H1 (cell line): ENCODE measurements at regions not wholly inside any gene's neighbourhood (a gene's known extent, or its start where the extent isn't known, plus 50 kb on each side); places are given as distances from the start of the nearest gene placed in this dataset.

ENCODE experiments used
- CTCF ChIA-PET: fragments of 300-600 bp; sonication (Branson Sonifier 250); formaldehyde crosslinking; loops from one replicate; lab custom pipeline; 2021; ENCODE audit not compliant: partially characterized antibody; lab: Charles Lee
- POLR2A ChIA-PET: fragments of 300-600 bp; sonication (Branson Sonifier 250); formaldehyde crosslinking; loops from one replicate; lab custom pipeline; 2021; ENCODE audit warnings: inconsistent platforms; ENCODE audit not compliant: partially characterized antibody; lab: Charles Lee
- DNase-seq, 2 experiments: peaks; one replicate each; pipeline versions ENCODE4 v3.0.0 to v3.0.0-alpha.2; 2010 to 2022; ENCODE audit warnings: low spot score in 2 of 2, low read depth in 1 of 2, mixed read lengths in 1 of 2
- FAIRE-seq: peaks from 2 replicates; lab custom pipeline; 2011; peaks lifted over from hg19 to GRCh38; lab: Jason Lieb, UNC
- H2AFZ ChIP-seq: 2 replicates; pipeline ENCODE4 v1.8.1; 2012; ENCODE audit warnings: low read length, inconsistent platforms
- H2AK5ac ChIP-seq: 2 replicates; pipeline ENCODE4 v1.6.1; 2013; ENCODE audit warnings: low read depth, low read length
- H2BK120ac ChIP-seq: replicated peaks from 2 replicates; pipeline ENCODE3; 2013; ENCODE audit warnings: low read depth, low read length, inconsistent platforms
- H2BK12ac ChIP-seq: 2 replicates; pipeline ENCODE4 v1.6.1; 2013; ENCODE audit warnings: low read depth, low read length
- H2BK15ac ChIP-seq: 2 replicates; pipeline ENCODE4 v1.6.1; 2013; ENCODE audit warnings: low read length
- H2BK20ac ChIP-seq: 2 replicates; pipeline ENCODE4 v1.6.1; 2013; ENCODE audit warnings: low read length
- H2BK5ac ChIP-seq: 2 replicates; pipeline ENCODE4 v1.6.1; 2013; ENCODE audit warnings: low read depth, low read length
- H3K14ac ChIP-seq: 2 replicates; pipeline ENCODE4 v1.6.1; 2013; ENCODE audit warnings: inconsistent platforms; ENCODE audit not compliant: insufficient read length
- H3K18ac ChIP-seq: 2 replicates; pipeline ENCODE4 v1.6.1; 2013; ENCODE audit warnings: low read length; ENCODE audit errors: extremely low read depth
- H3K23ac ChIP-seq: 2 replicates; pipeline ENCODE4 v1.6.1; 2013; ENCODE audit warnings: inconsistent platforms; ENCODE audit not compliant: insufficient read length
- H3K23me2 ChIP-seq: 2 replicates; pipeline ENCODE4 v1.6.1; 2013; ENCODE audit warnings: low read depth, low read length
- H3K27ac ChIP-seq: 2 replicates; pipeline ENCODE4 v1.6.1; 2011; ENCODE audit warnings: low read depth, low read length, inconsistent platforms
- H3K27me3 ChIP-seq, 4 experiments: replicated peaks in 1 of 4; 1 replicate in 1 of 4; 2 replicates in 3 of 4; pipeline versions ENCODE4 v1.6.1 to v1.8.1; 2011 to 2013; ENCODE audit warnings: low read length in 3 of 4, mild to moderate bottlenecking in 3 of 4, inconsistent platforms in 2 of 4, mixed read lengths in 2 of 4, moderate library complexity in 1 of 4; ENCODE audit not compliant: control insufficient read depth in 3 of 4, insufficient read depth in 3 of 4; ENCODE audit errors: extremely low read depth in 1 of 4
- H3K36me3 ChIP-seq, 4 experiments: 2 replicates each; pipeline versions ENCODE4 v1.6.1 to v1.8.1; 2011 to 2013; ENCODE audit warnings: mild to moderate bottlenecking in 4 of 4, low read length in 3 of 4, moderate library complexity in 2 of 4, control low read depth in 1 of 4, inconsistent platforms in 1 of 4; ENCODE audit not compliant: insufficient read depth in 4 of 4, control insufficient read depth in 2 of 4
- H3K4ac ChIP-seq: replicated peaks from 2 replicates; pipeline ENCODE3; 2013; ENCODE audit warnings: low read length, low read depth, mixed read lengths, inconsistent platforms; ENCODE audit not compliant: insufficient read length
- H3K4me1 ChIP-seq, 4 experiments: replicated peaks in 1 of 4; 1 replicate in 1 of 4; 2 replicates in 3 of 4; pipeline versions ENCODE4 v1.6.1 to v1.8.1; 2011 to 2013; ENCODE audit warnings: low read length in 3 of 4, inconsistent platforms in 2 of 4, mixed read lengths in 1 of 4; ENCODE audit not compliant: insufficient read depth in 4 of 4, control insufficient read depth in 3 of 4
- H3K4me2 ChIP-seq, 2 experiments: 2 replicates each; pipeline versions ENCODE4 v1.6.1 to v1.8.1; 2011 to 2013; ENCODE audit warnings: low read depth in 2 of 2, low read length in 2 of 2, control low read depth in 1 of 2, inconsistent platforms in 1 of 2, mild to moderate bottlenecking in 1 of 2; ENCODE audit not compliant: insufficient read depth in 1 of 2
- H3K4me3 ChIP-seq, 4 experiments: fragments of 200-600, 300-600 bp in 1 of 4; sonication (generic), shearing (Covaris generic), sonication (Bioruptor Twin) in 1 of 4; 2 replicates each; pipeline versions ENCODE4 v1.5.1 to v1.8.1; 2011 to 2016; ENCODE audit warnings: low read length in 4 of 4, low read depth in 3 of 4, control low read depth in 2 of 4, inconsistent platforms in 2 of 4, mild to moderate bottlenecking in 2 of 4, mixed read lengths in 1 of 4, moderate library complexity in 1 of 4; ENCODE audit not compliant: insufficient read depth in 2 of 4; ENCODE audit errors: extremely low read depth in 1 of 4
- H3K56ac ChIP-seq: replicated peaks from 2 replicates; pipeline ENCODE3; 2013; ENCODE audit warnings: low read depth, mild to moderate bottlenecking, mixed read lengths, low read length, inconsistent platforms; ENCODE audit not compliant: insufficient read length
- H3K79me1 ChIP-seq: 2 replicates; pipeline ENCODE4 v1.6.1; 2013; ENCODE audit warnings: low read depth, low read length, control low read depth
- H3K79me2 ChIP-seq, 2 experiments: 2 replicates each; pipeline versions ENCODE4 v1.6.1 to v1.8.1; 2012 to 2013; ENCODE audit warnings: low read length in 2 of 2, mild to moderate bottlenecking in 2 of 2, inconsistent platforms in 1 of 2; ENCODE audit not compliant: insufficient read depth in 2 of 2, control insufficient read depth in 1 of 2
- H3K9ac ChIP-seq, 4 experiments: replicated peaks in 1 of 4; 1 replicate in 1 of 4; 2 replicates in 3 of 4; pipeline versions ENCODE4 v1.6.1 to v1.8.1; 2011 to 2013; ENCODE audit warnings: low read depth in 3 of 4, low read length in 3 of 4, control low read depth in 2 of 4, mild to moderate bottlenecking in 2 of 4, moderate library complexity in 2 of 4, inconsistent platforms in 1 of 4; ENCODE audit errors: extremely low read depth in 1 of 4
- H3K9me3 ChIP-seq, 2 experiments: 2 replicates each; pipeline versions ENCODE4 v1.6.1 to v1.8.1; 2012 to 2013; ENCODE audit warnings: mild to moderate bottlenecking in 2 of 2, moderate library complexity in 2 of 2, control low read depth in 1 of 2, inconsistent platforms in 1 of 2, low read depth in 1 of 2, low read length in 1 of 2, mixed read lengths in 1 of 2; ENCODE audit not compliant: insufficient read depth in 2 of 2
- H4K20me1 ChIP-seq, 2 experiments: replicated peaks in 1 of 2; 2 replicates each; pipeline versions ENCODE3 to v1.8.1; 2011 to 2013; ENCODE audit warnings: inconsistent platforms in 2 of 2, low read length in 2 of 2, mild to moderate bottlenecking in 1 of 2; ENCODE audit not compliant: insufficient read depth in 2 of 2, control insufficient read depth in 1 of 2
- H4K5ac ChIP-seq: 2 replicates; pipeline ENCODE4 v1.6.1; 2013; ENCODE audit warnings: low read length, low read depth, mixed read lengths, inconsistent platforms; ENCODE audit not compliant: insufficient read length
- H4K8ac ChIP-seq: 2 replicates; pipeline ENCODE4 v1.8.0; 2013; ENCODE audit warnings: mild to moderate bottlenecking, moderate library complexity, low read length, inconsistent platforms; ENCODE audit not compliant: insufficient read depth; ENCODE audit errors: extremely low read depth
- H4K91ac ChIP-seq: replicated peaks from 2 replicates; pipeline ENCODE3; 2013; ENCODE audit warnings: low read length, mixed read lengths, inconsistent platforms; ENCODE audit not compliant: insufficient read length
- EP300 ChIP-seq, 2 experiments: IDR thresholded peaks; 1 replicate in 1 of 2; 2 replicates in 1 of 2; pipeline ENCODE4 v1.6.1; 2011 to 2012; ENCODE audit warnings: low read depth in 2 of 2, low read length in 2 of 2, mild to moderate bottlenecking in 2 of 2, borderline replicate concordance in 1 of 2, inconsistent platforms in 1 of 2, moderate library complexity in 1 of 2
- RBBP5 ChIP-seq: IDR thresholded peaks from 2 replicates; pipeline ENCODE4 v1.7.1; 2012; ENCODE audit warnings: low read depth, mild to moderate bottlenecking, inconsistent platforms, low read length, moderate library complexity, borderline replicate concordance
- TAF7 ChIP-seq: optimal IDR thresholded peaks from 2 replicates; pipeline ENCODE3; 2011; ENCODE audit warnings: low read depth, mild to moderate bottlenecking, inconsistent platforms, low read length, moderate library complexity, borderline replicate concordance
- WGBS, 2 experiments: shearing (Covaris generic) in 1 of 2; methylation state at CpG; one replicate each; pipeline versions ENCODE4 v1.1.6 to v1.1.7; 2013 to 2015; ENCODE audit warnings: low lambda C conversion rate in 2 of 2, mixed read lengths in 2 of 2, inconsistent platforms in 1 of 2, low coverage in 1 of 2, missing lambda C conversion rate in 1 of 2; ENCODE audit not compliant: insufficient replicate concordance in 2 of 2, insufficient coverage in 1 of 2, insufficient read length in 1 of 2; ENCODE audit errors: extremely low coverage in 1 of 2, missing lambda C conversion rate in 1 of 2; 5-methylcytosine and 5-hydroxymethylcytosine counted together

- no peak overlapping the region for H2BK120ac ChIP-seq
- H3K27me3 ChIP-seq, result no peaks in the 10 kb centered on the region
- H3K23ac ChIP-seq, result no peak overlapping the region
- no peak overlapping the region for H2BK15ac ChIP-seq
- H3K9me3 ChIP-seq, result peaks cover 0 to 13% of the 10 kb centered on the region in 2 experiments; a peak in 2 of 4 replicates
- H3K23me2 ChIP-seq, result no peaks in the 10 kb centered on the region
- H3K18ac ChIP-seq, result no peak overlapping the region
- ChIA-PET POLR2A (no interaction called here), CTCF (interaction anchor here (0.7 to 2.2 kb wide), 4 partner anchors 15 to 359 kb away, joined by 3 to 5 read pairs (median 4); no protein-coding TSS in a partner anchor)
- H3K4me2 ChIP-seq, result no peak overlapping the region
- H3K4me3 ChIP-seq, result no peak overlapping the region
- no peaks in the 10 kb centered on the region for H3K79me1 ChIP-seq
- H4K5ac ChIP-seq, result no peak overlapping the region
- no peak overlapping the region for H4K8ac ChIP-seq
- no peak overlapping the region for H3K4ac ChIP-seq
- no peak overlapping the region for H2AFZ ChIP-seq
- H3K79me2 ChIP-seq, result no peaks in the 10 kb centered on the region
- H4K20me1 ChIP-seq, result no peaks in the 10 kb centered on the region
- TF ChIP-seq EP300 (IDR thresholded peaks at IDR 0.05; ENCODE audit: borderline replicate concordance in 1 of 2, low read depth in 2 of 2, low read length in 2 of 2), result no peak
- TF ChIP-seq TAF7, result no peak
- no peak for TF ChIP-seq RBBP5
- no peak overlapping the region for H3K9ac ChIP-seq
- DNase-seq (no peak), FAIRE-seq (no peak)
- H2BK20ac ChIP-seq, result no peak overlapping the region
- H3K14ac ChIP-seq, result no peak overlapping the region
- no peak overlapping the region for H2AK5ac ChIP-seq
- H4K91ac ChIP-seq, result no peak overlapping the region
- no peak overlapping the region for H3K27ac ChIP-seq
- no peak overlapping the region for H2BK12ac ChIP-seq
- H3K56ac ChIP-seq, result no peak overlapping the region
- WGBS, 2 experiments, result 91% methylated on average over 2 of the region's 2 CpGs; no CpG with 5 or more reads in 1 of the 2 experiments
- no peaks in the 10 kb centered on the region for H3K36me3 ChIP-seq
- H2BK5ac ChIP-seq, result no peak overlapping the region
- no peaks in the 10 kb centered on the region for H3K4me1 ChIP-seq
Observed at GRCh38 chr13:80656512-80656904, 315.6 kb upstream of the SPRY2 start.
